SK-N-SH (cell line): ENCODE measurements at regions not wholly inside any gene's neighbourhood (a gene's known extent, or its start where the extent isn't known, plus 50 kb on each side); places are given as distances from the start of the nearest gene placed in this dataset.

Experiments
- MEF2A ChIP-seq: IDR thresholded peaks from 2 replicates; pipeline ENCODE4 v1.4.0; 2012; ENCODE audit warnings: low read depth, borderline replicate concordance
- NRF1 ChIP-seq: IDR thresholded peaks from 2 replicates; pipeline ENCODE4 v1.6.1; 2012; ENCODE audit warnings: low read depth, mild to moderate bottlenecking, low read length
- POLR2AphosphoS5 ChIP-seq: IDR thresholded peaks from 2 replicates; pipeline ENCODE4 v1.6.1; 2012; ENCODE audit warnings: low read depth, low read length
- RFX5 ChIP-seq: IDR thresholded peaks from 2 replicates; pipeline ENCODE4 v1.6.1; 2012; ENCODE audit warnings: mild to moderate bottlenecking, improper control_type of control experiment, low read length
- SMC3 ChIP-seq: IDR thresholded peaks from 2 replicates; pipeline ENCODE4 v1.6.1; 2012; ENCODE audit warnings: low read depth, low read length, improper control_type of control experiment
- TAF1 ChIP-seq: IDR thresholded peaks from 2 replicates; pipeline ENCODE4 v1.6.1; 2012; ENCODE audit warnings: low read depth, mild to moderate bottlenecking, low read length, moderate library complexity, borderline replicate concordance
- YY1 ChIP-seq: IDR thresholded peaks from 2 replicates; pipeline ENCODE4 v1.4.0; 2012; ENCODE audit warnings: low read depth, mild to moderate bottlenecking
- TF ChIP-seq, protein P1 (sequence below): fragments of 200-600 bp; sonication (generic); IDR thresholded peaks from 2 replicates; pipeline ENCODE4 v1.6.1; 2017; ENCODE audit warnings: antibody characterized with exemption, mild to moderate bottlenecking, moderate library complexity
- TF ChIP-seq, protein P2 (sequence below): fragments of 150-350 bp; IDR thresholded peaks from 2 replicates; pipeline ENCODE4 v1.6.1; 2016; ENCODE audit warnings: mild to moderate bottlenecking, low read depth, low read length
- TF ChIP-seq, protein P3 (sequence below): IDR thresholded peaks from 2 replicates; pipeline ENCODE4 v1.4.0; 2012; ENCODE audit warnings: low read depth, borderline replicate concordance
- TF ChIP-seq, protein P4 (sequence below): fragments of 150-350 bp; IDR thresholded peaks from 2 replicates; pipeline ENCODE4 v1.6.1; 2017; ENCODE audit warnings: antibody characterized with exemption, low read length, low read depth, borderline replicate concordance
- TF ChIP-seq, protein P5 (sequence below): IDR thresholded peaks from 2 replicates; pipeline ENCODE4 v1.6.1; 2012; ENCODE audit warnings: mild to moderate bottlenecking, low read depth, low read length, moderate library complexity

DNA sequence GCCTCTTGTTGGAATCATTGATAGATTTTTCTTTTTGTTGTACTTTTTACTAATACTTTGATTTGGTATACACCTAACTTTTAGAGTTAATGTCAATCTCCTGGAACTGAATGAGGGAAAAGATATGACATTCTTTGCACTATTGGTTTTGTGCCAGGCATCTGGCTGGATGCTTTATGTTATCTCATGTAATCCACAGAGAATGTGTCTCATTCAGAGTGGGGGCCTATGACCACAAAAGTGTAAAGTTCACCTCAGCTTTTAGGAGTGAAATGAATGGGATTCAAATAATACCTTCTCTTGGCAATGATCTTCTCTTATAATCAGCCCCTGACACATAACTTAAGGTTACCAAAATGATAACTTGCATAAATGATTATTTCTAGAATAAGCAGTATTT is 329.1 kb upstream of the ROPN1 start:
- TF ChIP-seq YY1 = no peak
- TF ChIP-seq, protein P1, sequence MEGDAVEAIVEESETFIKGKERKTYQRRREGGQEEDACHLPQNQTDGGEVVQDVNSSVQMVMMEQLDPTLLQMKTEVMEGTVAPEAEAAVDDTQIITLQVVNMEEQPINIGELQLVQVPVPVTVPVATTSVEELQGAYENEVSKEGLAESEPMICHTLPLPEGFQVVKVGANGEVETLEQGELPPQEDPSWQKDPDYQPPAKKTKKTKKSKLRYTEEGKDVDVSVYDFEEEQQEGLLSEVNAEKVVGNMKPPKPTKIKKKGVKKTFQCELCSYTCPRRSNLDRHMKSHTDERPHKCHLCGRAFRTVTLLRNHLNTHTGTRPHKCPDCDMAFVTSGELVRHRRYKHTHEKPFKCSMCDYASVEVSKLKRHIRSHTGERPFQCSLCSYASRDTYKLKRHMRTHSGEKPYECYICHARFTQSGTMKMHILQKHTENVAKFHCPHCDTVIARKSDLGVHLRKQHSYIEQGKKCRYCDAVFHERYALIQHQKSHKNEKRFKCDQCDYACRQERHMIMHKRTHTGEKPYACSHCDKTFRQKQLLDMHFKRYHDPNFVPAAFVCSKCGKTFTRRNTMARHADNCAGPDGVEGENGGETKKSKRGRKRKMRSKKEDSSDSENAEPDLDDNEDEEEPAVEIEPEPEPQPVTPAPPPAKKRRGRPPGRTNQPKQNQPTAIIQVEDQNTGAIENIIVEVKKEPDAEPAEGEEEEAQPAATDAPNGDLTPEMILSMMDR = no peak
- TF ChIP-seq, protein P2, sequence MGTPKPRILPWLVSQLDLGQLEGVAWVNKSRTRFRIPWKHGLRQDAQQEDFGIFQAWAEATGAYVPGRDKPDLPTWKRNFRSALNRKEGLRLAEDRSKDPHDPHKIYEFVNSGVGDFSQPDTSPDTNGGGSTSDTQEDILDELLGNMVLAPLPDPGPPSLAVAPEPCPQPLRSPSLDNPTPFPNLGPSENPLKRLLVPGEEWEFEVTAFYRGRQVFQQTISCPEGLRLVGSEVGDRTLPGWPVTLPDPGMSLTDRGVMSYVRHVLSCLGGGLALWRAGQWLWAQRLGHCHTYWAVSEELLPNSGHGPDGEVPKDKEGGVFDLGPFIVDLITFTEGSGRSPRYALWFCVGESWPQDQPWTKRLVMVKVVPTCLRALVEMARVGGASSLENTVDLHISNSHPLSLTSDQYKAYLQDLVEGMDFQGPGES = no peak
- TF ChIP-seq, protein P3, sequence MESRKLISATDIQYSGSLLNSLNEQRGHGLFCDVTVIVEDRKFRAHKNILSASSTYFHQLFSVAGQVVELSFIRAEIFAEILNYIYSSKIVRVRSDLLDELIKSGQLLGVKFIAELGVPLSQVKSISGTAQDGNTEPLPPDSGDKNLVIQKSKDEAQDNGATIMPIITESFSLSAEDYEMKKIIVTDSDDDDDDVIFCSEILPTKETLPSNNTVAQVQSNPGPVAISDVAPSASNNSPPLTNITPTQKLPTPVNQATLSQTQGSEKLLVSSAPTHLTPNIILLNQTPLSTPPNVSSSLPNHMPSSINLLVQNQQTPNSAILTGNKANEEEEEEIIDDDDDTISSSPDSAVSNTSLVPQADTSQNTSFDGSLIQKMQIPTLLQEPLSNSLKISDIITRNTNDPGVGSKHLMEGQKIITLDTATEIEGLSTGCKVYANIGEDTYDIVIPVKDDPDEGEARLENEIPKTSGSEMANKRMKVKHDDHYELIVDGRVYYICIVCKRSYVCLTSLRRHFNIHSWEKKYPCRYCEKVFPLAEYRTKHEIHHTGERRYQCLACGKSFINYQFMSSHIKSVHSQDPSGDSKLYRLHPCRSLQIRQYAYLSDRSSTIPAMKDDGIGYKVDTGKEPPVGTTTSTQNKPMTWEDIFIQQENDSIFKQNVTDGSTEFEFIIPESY = no peak
- TF ChIP-seq RFX5 = no peak
- TF ChIP-seq, protein P4, sequence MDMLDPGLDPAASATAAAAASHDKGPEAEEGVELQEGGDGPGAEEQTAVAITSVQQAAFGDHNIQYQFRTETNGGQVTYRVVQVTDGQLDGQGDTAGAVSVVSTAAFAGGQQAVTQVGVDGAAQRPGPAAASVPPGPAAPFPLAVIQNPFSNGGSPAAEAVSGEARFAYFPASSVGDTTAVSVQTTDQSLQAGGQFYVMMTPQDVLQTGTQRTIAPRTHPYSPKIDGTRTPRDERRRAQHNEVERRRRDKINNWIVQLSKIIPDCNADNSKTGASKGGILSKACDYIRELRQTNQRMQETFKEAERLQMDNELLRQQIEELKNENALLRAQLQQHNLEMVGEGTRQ = no peak
- TF ChIP-seq POLR2AphosphoS5 = no peak
- no peak for TF ChIP-seq MEF2A
- TF ChIP-seq, protein P5, sequence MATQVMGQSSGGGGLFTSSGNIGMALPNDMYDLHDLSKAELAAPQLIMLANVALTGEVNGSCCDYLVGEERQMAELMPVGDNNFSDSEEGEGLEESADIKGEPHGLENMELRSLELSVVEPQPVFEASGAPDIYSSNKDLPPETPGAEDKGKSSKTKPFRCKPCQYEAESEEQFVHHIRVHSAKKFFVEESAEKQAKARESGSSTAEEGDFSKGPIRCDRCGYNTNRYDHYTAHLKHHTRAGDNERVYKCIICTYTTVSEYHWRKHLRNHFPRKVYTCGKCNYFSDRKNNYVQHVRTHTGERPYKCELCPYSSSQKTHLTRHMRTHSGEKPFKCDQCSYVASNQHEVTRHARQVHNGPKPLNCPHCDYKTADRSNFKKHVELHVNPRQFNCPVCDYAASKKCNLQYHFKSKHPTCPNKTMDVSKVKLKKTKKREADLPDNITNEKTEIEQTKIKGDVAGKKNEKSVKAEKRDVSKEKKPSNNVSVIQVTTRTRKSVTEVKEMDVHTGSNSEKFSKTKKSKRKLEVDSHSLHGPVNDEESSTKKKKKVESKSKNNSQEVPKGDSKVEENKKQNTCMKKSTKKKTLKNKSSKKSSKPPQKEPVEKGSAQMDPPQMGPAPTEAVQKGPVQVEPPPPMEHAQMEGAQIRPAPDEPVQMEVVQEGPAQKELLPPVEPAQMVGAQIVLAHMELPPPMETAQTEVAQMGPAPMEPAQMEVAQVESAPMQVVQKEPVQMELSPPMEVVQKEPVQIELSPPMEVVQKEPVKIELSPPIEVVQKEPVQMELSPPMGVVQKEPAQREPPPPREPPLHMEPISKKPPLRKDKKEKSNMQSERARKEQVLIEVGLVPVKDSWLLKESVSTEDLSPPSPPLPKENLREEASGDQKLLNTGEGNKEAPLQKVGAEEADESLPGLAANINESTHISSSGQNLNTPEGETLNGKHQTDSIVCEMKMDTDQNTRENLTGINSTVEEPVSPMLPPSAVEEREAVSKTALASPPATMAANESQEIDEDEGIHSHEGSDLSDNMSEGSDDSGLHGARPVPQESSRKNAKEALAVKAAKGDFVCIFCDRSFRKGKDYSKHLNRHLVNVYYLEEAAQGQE = no peak
- TF ChIP-seq NRF1 = no peak
- TF ChIP-seq TAF1 = no peak
- no peak for TF ChIP-seq SMC3
